GM21367 (cell line): ENCODE measurements at regions not wholly inside any gene's neighbourhood (a gene's known extent, or its start where the extent isn't known, plus 50 kb on each side); places are given as distances from the start of the nearest gene placed in this dataset.

Experiments used
- ATAC-seq: cut with Tn5 transposase; IDR thresholded peaks from one replicate; pipeline ENCODE4 v1.9.1; 2021; ENCODE audit not compliant: unreplicated experiment

GRCh38 chr18:23384778-23385736, 68.0 kb upstream of the RIOK3 start:
- ATAC-seq, result no peak

- ATAC-seq, result no peak
These were observed 66.8 kb upstream of the RIOK3 start for GRCh38 chr18:23386317-23386716.

- no peak for ATAC-seq
These were observed 65.8 kb upstream of the RIOK3 start for GRCh38 chr18:23387265-23387664.

GRCh38 chr18:23388357-23388756, 64.7 kb upstream of the RIOK3 start:
- ATAC-seq, result no peak

- no peak for ATAC-seq
These were observed 61.9 kb upstream of the RIOK3 start for GRCh38 chr18:23391156-23391555.

- no peak for ATAC-seq
These were observed 55.2 kb upstream of the RIOK3 start for GRCh38 chr18:23397907-23398306.

- no peak for ATAC-seq
These were observed 54.7 kb upstream of the RIOK3 start for GRCh38 chr18:23398401-23398800.

- ATAC-seq, result no peak
These were observed 54.0 kb upstream of the RIOK3 start for GRCh38 chr18:23399067-23399466.

GRCh38 chr18:23400918-23401317, 52.2 kb upstream of the RIOK3 start:
- ATAC-seq, result no peak

GRCh38 chr18:23401400-23402347, 51.4 kb upstream of the RIOK3 start:
- no peak for ATAC-seq
